IPS DF 6.9 (cell line): ENCODE measurements at regions not wholly inside any gene's neighbourhood (a gene's known extent, or its start where the extent isn't known, plus 50 kb on each side); places are given as distances from the start of the nearest gene placed in this dataset.

Source experiments
- DNase-seq: peaks from one replicate; pipeline ENCODE4 v3.0.0-alpha.2; 2013; ENCODE audit warnings: low read depth, low spot score
- H3K27ac ChIP-seq: one replicate; pipeline ENCODE4 v1.5.1; 2013; ENCODE audit warnings: low read length, control low read depth
- H3K27me3 ChIP-seq: 2 replicates; pipeline ENCODE4 v1.6.1; 2013; ENCODE audit warnings: mild to moderate bottlenecking, low read length; ENCODE audit not compliant: control insufficient read depth, insufficient read depth
- H3K36me3 ChIP-seq: 2 replicates; pipeline ENCODE4 v1.6.1; 2013; ENCODE audit warnings: low read length; ENCODE audit not compliant: control insufficient read depth, insufficient read depth
- H3K4me1 ChIP-seq: 2 replicates; pipeline ENCODE4 v1.6.1; 2013; ENCODE audit warnings: low read length; ENCODE audit not compliant: control insufficient read depth, insufficient read depth
- H3K4me3 ChIP-seq: 2 replicates; pipeline ENCODE4 v1.5.1; 2013; ENCODE audit warnings: mild to moderate bottlenecking, low read length
- H3K9me3 ChIP-seq: 2 replicates; pipeline ENCODE4 v1.6.1; 2013; ENCODE audit warnings: low read length, inconsistent platforms; ENCODE audit not compliant: control insufficient read depth, insufficient read depth
- WGBS: extraction: QIAGEN DNeasy Blood & Tissue Kit; methylation state at CpG from one replicate; pipeline ENCODE4 v1.1.7; 2013; ENCODE audit warnings: mixed read lengths, missing lambda C conversion rate; ENCODE audit not compliant: insufficient read length, insufficient coverage; 5-methylcytosine and 5-hydroxymethylcytosine counted together

- H3K9me3 ChIP-seq = no peaks in the 10 kb centered on the region
- H3K4me3 ChIP-seq = no peak overlapping the region
- no CpG with 5 or more reads among the region's 7 CpGs for WGBS
Observed at GRCh38 chr1:164296172-164296571, 262.8 kb upstream of the PBX1 start.

GRCh38 chr1:164308101-164308500, 250.9 kb upstream of the PBX1 start:
- Histone ChIP-seq H3K4me3 (no peak overlapping the region), H3K4me1 (no peaks in the 10 kb centered on the region), H3K9me3 (no peaks in the 10 kb centered on the region), H3K36me3 (no peaks in the 10 kb centered on the region), H3K27me3 (no peaks in the 10 kb centered on the region), H3K27ac (no peak overlapping the region)
- no peak for DNase-seq

More at GRCh38 chr1:164296172-164296571, 262.8 kb upstream of the PBX1 start:
- DNase-seq = no peak
- Histone ChIP-seq H3K27ac (no peak overlapping the region), H3K36me3 (no peaks in the 10 kb centered on the region), H3K27me3 (peaks cover 18% of the 10 kb centered on the region), H3K4me1 (no peaks in the 10 kb centered on the region)

GRCh38 chr1:164310166-164310565, 248.8 kb upstream of the PBX1 start:
- H3K4me1 ChIP-seq = no peaks in the 10 kb centered on the region
- H3K27ac ChIP-seq = no peak overlapping the region
- H3K27me3 ChIP-seq = no peaks in the 10 kb centered on the region
- H3K4me3 ChIP-seq = no peak overlapping the region
- DNase-seq = no peak
- no peaks in the 10 kb centered on the region for H3K9me3 ChIP-seq
- no peaks in the 10 kb centered on the region for H3K36me3 ChIP-seq
- WGBS = no CpG with 5 or more reads among the region's 3 CpGs

GRCh38 chr1:164311377-164311776, 247.6 kb upstream of the PBX1 start:
- H3K27me3 ChIP-seq = no peaks in the 10 kb centered on the region
- DNase-seq = no peak
- H3K4me3 ChIP-seq = no peak overlapping the region
- WGBS = 100% methylated on average over 1 of the region's 5 CpGs
- no peak overlapping the region for H3K27ac ChIP-seq
- H3K4me1 ChIP-seq = no peaks in the 10 kb centered on the region
- no peaks in the 10 kb centered on the region for H3K36me3 ChIP-seq
- H3K9me3 ChIP-seq = no peaks in the 10 kb centered on the region

- DNase-seq = no peak
- H3K9me3 ChIP-seq = no peaks in the 10 kb centered on the region
- no peak overlapping the region for H3K27ac ChIP-seq
- H3K4me1 ChIP-seq = no peaks in the 10 kb centered on the region
- WGBS = no CpG with 5 or more reads among the region's 56 CpGs
- H3K27me3 ChIP-seq = no peaks in the 10 kb centered on the region
- H3K36me3 ChIP-seq = no peaks in the 10 kb centered on the region
- H3K4me3 ChIP-seq = peak overlapping the region; percentile 31; the same call in 1 of the 2 replicates
Observed at GRCh38 chr1:164320790-164321731, 237.9 kb upstream of the PBX1 start.

- Histone ChIP-seq H3K4me3 (no peak overlapping the region), H3K9me3 (no peaks in the 10 kb centered on the region), H3K27ac (no peak overlapping the region), H3K27me3 (no peaks in the 10 kb centered on the region), H3K36me3 (no peaks in the 10 kb centered on the region), H3K4me1 (no peaks in the 10 kb centered on the region)
- DNase-seq = no peak
- WGBS = no CpG with 5 or more reads among the region's 6 CpGs
Observed at GRCh38 chr1:164325786-164326185, 233.2 kb upstream of the PBX1 start.

- no peaks in the 10 kb centered on the region for H3K36me3 ChIP-seq
Observed at GRCh38 chr1:164333387-164333786, 225.6 kb upstream of the PBX1 start.

DNA sequence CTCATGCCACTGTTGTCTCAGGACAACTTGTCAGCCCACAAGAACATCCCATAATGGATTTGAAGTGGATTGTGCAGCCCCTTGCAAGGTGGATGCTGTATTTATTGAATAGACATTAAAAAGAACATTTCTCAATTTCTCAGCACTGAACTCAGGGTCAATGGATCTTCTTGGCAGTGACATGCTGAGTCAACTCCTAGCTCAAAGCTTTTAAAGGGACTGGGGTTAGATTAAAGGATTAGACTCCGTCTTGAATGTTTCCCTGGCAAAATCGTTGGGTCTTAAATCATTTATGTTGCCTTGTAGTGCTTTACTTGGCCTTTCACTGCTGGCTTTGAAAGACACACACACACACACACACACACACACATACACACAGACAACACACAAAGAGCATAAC, 221.6 kb upstream of the PBX1 start:
- H3K27me3 ChIP-seq = no peaks in the 10 kb centered on the region
- WGBS = no CpG with 5 or more reads among the region's 2 CpGs
- no peak for DNase-seq

More at GRCh38 chr1:164333387-164333786, 225.6 kb upstream of the PBX1 start:
- Histone ChIP-seq H3K4me3 (no peak overlapping the region), H3K27me3 (no peaks in the 10 kb centered on the region), H3K9me3 (no peaks in the 10 kb centered on the region), H3K4me1 (no peaks in the 10 kb centered on the region), H3K27ac (no peak overlapping the region)
- no peak for DNase-seq
- WGBS = no CpG with 5 or more reads among the region's 5 CpGs

DNA sequence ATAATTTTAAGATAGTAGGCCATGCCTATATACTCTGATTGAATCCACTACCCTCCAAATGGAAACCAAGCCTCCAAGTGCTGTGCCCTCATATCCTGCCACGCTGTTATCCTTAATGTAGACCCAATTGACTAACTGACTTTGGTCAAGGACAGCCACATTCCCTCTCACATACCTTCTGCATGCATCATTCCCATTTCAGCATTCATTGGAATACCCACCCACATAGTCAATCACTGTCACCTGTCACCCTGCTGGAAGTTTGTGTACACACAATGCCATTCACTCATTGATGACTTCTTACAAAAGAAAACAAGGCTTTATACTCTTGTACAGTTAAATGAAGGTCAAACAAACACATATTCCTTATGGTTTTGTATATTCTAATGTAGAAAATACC, 221.1 kb upstream of the PBX1 start:
- no peak for DNase-seq
- H3K27ac ChIP-seq = no peak overlapping the region
- H3K4me3 ChIP-seq = no peak overlapping the region
- no peaks in the 10 kb centered on the region for H3K27me3 ChIP-seq
- no CpG with 5 or more reads among the region's 1 CpG for WGBS
- H3K4me1 ChIP-seq = no peaks in the 10 kb centered on the region
- H3K9me3 ChIP-seq = no peaks in the 10 kb centered on the region; the same call in 1 of the 2 replicates
- no peaks in the 10 kb centered on the region for H3K36me3 ChIP-seq

More for the DNA sequence above, 221.6 kb upstream of the PBX1 start:
- H3K36me3 ChIP-seq = no peaks in the 10 kb centered on the region
- no peak overlapping the region for H3K27ac ChIP-seq
- H3K4me3 ChIP-seq = no peak overlapping the region
- no peaks in the 10 kb centered on the region for H3K4me1 ChIP-seq
- no peaks in the 10 kb centered on the region; the same call in 1 of the 2 replicates for H3K9me3 ChIP-seq

DNA sequence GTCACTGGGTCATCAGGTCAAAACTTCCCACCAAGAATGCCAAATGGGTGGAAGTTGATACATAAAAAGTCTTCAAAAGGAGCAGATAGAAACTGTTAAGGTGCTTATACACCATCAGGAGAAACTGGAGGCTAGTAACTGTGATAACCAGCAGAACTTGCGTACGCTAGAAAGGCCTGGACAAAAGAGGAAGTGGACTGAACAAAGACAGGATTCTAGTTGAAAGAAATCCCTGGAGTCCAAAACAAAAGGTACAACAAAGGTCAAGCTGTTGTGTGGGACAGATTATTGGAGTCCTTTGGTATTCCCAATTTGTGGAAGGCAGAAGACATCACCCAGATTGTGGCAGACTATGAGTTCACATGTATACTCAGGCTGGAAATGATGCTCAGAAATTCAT, 215.8 kb upstream of the PBX1 start:
- H3K4me1 ChIP-seq = no peaks in the 10 kb centered on the region
- no peaks in the 10 kb centered on the region for H3K27me3 ChIP-seq
- H3K27ac ChIP-seq = no peak overlapping the region
- no CpG with 5 or more reads among the region's 2 CpGs for WGBS
- no peak overlapping the region for H3K4me3 ChIP-seq
- no peaks in the 10 kb centered on the region for H3K36me3 ChIP-seq
- H3K9me3 ChIP-seq = no peaks in the 10 kb centered on the region; the same call in 1 of the 2 replicates
- DNase-seq = no peak

- WGBS = no CpG with 5 or more reads among the region's 2 CpGs
- Histone ChIP-seq H3K36me3 (no peaks in the 10 kb centered on the region), H3K4me1 (no peaks in the 10 kb centered on the region), H3K4me3 (no peak overlapping the region), H3K9me3 (no peaks in the 10 kb centered on the region), H3K27ac (no peak overlapping the region), H3K27me3 (no peaks in the 10 kb centered on the region)
- no peak for DNase-seq
Observed at GRCh38 chr1:164347980-164348379, 211.0 kb upstream of the PBX1 start.
